PC-3 (cell line): ENCODE measurements at regions not wholly inside any gene's neighbourhood (a gene's known extent, or its start where the extent isn't known, plus 50 kb on each side); places are given as distances from the start of the nearest gene placed in this dataset.

Experiments used
- ATAC-seq: fragments of 200-7000 bp; cut with Tn5 transposase; 2 replicates; pipeline ENCODE4 v1.9.1; 2020; ENCODE audit warnings: mild to moderate bottlenecking, moderate library complexity
- BruUV-seq: library from RNA; stranded (reverse); fragments of 400-500 nt; replicated peaks from 2 replicates; lab custom pipeline; 2021; lab: Mats Ljungman, UMichigan
- CTCF ChIA-PET: fragments of 300-600 bp; sonication (Branson Sonifier 250); formaldehyde crosslinking; loops from one replicate; lab custom pipeline; 2022; ENCODE audit warnings: antibody characterized with exemption; lab: Charles Lee
- POLR2A ChIA-PET: fragments of 300-600 bp; sonication (Branson Sonifier 250); formaldehyde crosslinking; loops from one replicate; lab custom pipeline; 2022; ENCODE audit warnings: antibody characterized with exemption; ENCODE audit not compliant: unreplicated experiment; lab: Charles Lee
- DNase-seq: peaks from one replicate; pipeline ENCODE4 v3.0.0-alpha.2; 2015
- H2AFZ ChIP-seq: fragments of 300-600 bp; sonication (generic); 2 replicates; pipeline ENCODE4 v1.6.0; 2016; ENCODE audit warnings: antibody characterized with exemption, low read length
- H3F3A ChIP-seq: fragments of 300-600 bp; sonication (generic); one replicate; pipeline ENCODE4 v1.6.0; 2017; ENCODE audit warnings: antibody characterized with exemption, low read length, control low read depth, mild to moderate bottlenecking; ENCODE audit not compliant: unreplicated experiment
- H3K27ac ChIP-seq: fragments of 300-600 bp; sonication (generic); 2 replicates; pipeline ENCODE4 v1.5.1; 2016; ENCODE audit warnings: mild to moderate bottlenecking, low read length
- H3K27me3 ChIP-seq: fragments of 300-600 bp; sonication (generic); 2 replicates; pipeline ENCODE4 v1.6.1; 2016; ENCODE audit warnings: low read length, mixed read lengths
- H3K36me3 ChIP-seq: fragments of 300-600 bp; sonication (generic); 2 replicates; pipeline ENCODE4 v1.6.1; 2016; ENCODE audit warnings: low read depth, mixed run types, low read length, mixed read lengths
- H3K4me1 ChIP-seq: fragments of 300-600 bp; sonication (generic); 2 replicates; pipeline ENCODE4 v1.5.1; 2016; ENCODE audit warnings: low read length; ENCODE audit not compliant: insufficient read depth
- H3K4me2 ChIP-seq: fragments of 300-600 bp; sonication (generic); 2 replicates; pipeline ENCODE4 v1.6.0; 2016; ENCODE audit warnings: low read length
- H3K4me3 ChIP-seq: fragments of 300-600 bp; sonication (generic); 2 replicates; pipeline ENCODE4 v1.5.1; 2016; ENCODE audit warnings: mild to moderate bottlenecking, low read length, mixed read lengths
- H3K79me2 ChIP-seq: fragments of 300-600 bp; sonication (generic); 2 replicates; pipeline ENCODE4 v1.6.1; 2017; ENCODE audit warnings: low read length, mixed read lengths
- H3K9ac ChIP-seq: fragments of 300-600 bp; sonication (generic); 2 replicates; pipeline ENCODE4 v1.6.0; 2016; ENCODE audit warnings: mild to moderate bottlenecking, low read length
- H3K9me2 ChIP-seq: fragments of 300-600 bp; sonication (generic); replicated peaks from 2 replicates; pipeline ENCODE4 v1.6.1; 2016; ENCODE audit warnings: mixed run types, low read length, mixed read lengths
- H3K9me3 ChIP-seq: fragments of 300-600 bp; sonication (generic); 2 replicates; pipeline ENCODE4 v1.6.1; 2016; ENCODE audit warnings: low read length, mixed read lengths
- H4K20me1 ChIP-seq: fragments of 300-600 bp; sonication (generic); 2 replicates; pipeline ENCODE4 v1.6.1; 2016; ENCODE audit warnings: low read length, mixed read lengths
- EZH2 ChIP-seq: fragments of 300-600 bp; sonication (generic); IDR thresholded peaks from one replicate; pipeline ENCODE4 v1.6.1; 2017; ENCODE audit warnings: antibody characterized with exemption, mild to moderate bottlenecking, low read length; ENCODE audit not compliant: unreplicated experiment
- EZH2phosphoT487 ChIP-seq: fragments of 300-600 bp; sonication (generic); IDR thresholded peaks from 2 replicates; pipeline ENCODE4 v1.6.1; 2018; ENCODE audit warnings: mild to moderate bottlenecking, antibody characterized with exemption, low read length, borderline replicate concordance
- intact Hi-C: fragments of 100-400 bp; cut with micrococcal nuclease; formaldehyde crosslinking; loops from 2 replicates; pipeline ENCODE4 v1.9.0; 2023
- TF ChIP-seq, protein P1 (sequence below): fragments of 300-600 bp; sonication (generic); conservative IDR thresholded peaks from 2 replicates; pipeline ENCODE4 v1.5.1; 2017; ENCODE audit warnings: antibody characterized with exemption, low read depth, mild to moderate bottlenecking, low read length

- intact Hi-C loops = no loop called here
- no TSS peak for BruUV-seq
- ChIA-PET CTCF (no interaction called here), POLR2A (no interaction called here)
- Histone ChIP-seq H3K9me3 (no peaks in the 10 kb centered on the region), H3K27ac (no peak overlapping the region), H4K20me1 (no peaks in the 10 kb centered on the region), H3K4me1 (no peaks in the 10 kb centered on the region), H3F3A (no peaks in the 10 kb centered on the region), H3K4me2 (no peak overlapping the region), H3K9me2 (no peaks in the 10 kb centered on the region), H3K79me2 (no peaks in the 10 kb centered on the region), H2AFZ (no peak overlapping the region), H3K4me3 (no peak overlapping the region), H3K9ac (no peak overlapping the region), H3K27me3 (no peaks in the 10 kb centered on the region), H3K36me3 (no peaks in the 10 kb centered on the region)
- DNase-seq (no peak), ATAC-seq (no peak)
- TF ChIP-seq EZH2phosphoT487 (no peak), EZH2 (no peak)
- TF ChIP-seq, protein P1, sequence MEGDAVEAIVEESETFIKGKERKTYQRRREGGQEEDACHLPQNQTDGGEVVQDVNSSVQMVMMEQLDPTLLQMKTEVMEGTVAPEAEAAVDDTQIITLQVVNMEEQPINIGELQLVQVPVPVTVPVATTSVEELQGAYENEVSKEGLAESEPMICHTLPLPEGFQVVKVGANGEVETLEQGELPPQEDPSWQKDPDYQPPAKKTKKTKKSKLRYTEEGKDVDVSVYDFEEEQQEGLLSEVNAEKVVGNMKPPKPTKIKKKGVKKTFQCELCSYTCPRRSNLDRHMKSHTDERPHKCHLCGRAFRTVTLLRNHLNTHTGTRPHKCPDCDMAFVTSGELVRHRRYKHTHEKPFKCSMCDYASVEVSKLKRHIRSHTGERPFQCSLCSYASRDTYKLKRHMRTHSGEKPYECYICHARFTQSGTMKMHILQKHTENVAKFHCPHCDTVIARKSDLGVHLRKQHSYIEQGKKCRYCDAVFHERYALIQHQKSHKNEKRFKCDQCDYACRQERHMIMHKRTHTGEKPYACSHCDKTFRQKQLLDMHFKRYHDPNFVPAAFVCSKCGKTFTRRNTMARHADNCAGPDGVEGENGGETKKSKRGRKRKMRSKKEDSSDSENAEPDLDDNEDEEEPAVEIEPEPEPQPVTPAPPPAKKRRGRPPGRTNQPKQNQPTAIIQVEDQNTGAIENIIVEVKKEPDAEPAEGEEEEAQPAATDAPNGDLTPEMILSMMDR = no peak
Measured at GRCh38 chr3:19765954-19766353, 168.1 kb downstream of the EFHB start.

DNA sequence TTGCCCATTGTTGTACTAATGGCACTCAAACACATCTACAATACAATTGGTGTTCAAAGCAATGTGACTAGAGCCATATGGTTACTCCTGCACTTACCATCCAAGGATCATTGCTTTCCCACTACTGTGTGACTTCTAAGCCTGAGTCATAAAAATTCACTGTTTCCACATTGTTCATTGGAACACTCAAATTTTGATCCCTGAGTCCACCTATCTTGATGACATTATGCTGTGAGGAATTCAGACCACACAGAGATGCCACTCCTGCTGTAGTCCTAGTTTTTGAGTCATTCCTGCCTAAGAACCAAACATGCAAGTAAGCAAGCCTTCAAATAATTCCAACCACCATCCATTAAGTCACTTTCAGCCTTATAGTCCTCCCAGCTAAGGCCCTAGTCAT, 176.2 kb downstream of the EFHB start:
- ChIA-PET CTCF (no interaction called here), POLR2A (no interaction called here)
- H3K27ac ChIP-seq = no peak overlapping the region
- H2AFZ ChIP-seq = no peak overlapping the region
- H3K79me2 ChIP-seq = no peaks in the 10 kb centered on the region
- H3F3A ChIP-seq = no peaks in the 10 kb centered on the region
- no peak overlapping the region for H3K4me2 ChIP-seq
- intact Hi-C loops = no loop called here
- no peak overlapping the region for H3K4me3 ChIP-seq
- no TSS peak for BruUV-seq
- H3K27me3 ChIP-seq = no peaks in the 10 kb centered on the region
- H3K9me2 ChIP-seq = no peaks in the 10 kb centered on the region
- ATAC-seq = no peak
- no peaks in the 10 kb centered on the region for H3K36me3 ChIP-seq
- no peaks in the 10 kb centered on the region for H4K20me1 ChIP-seq
- no peaks in the 10 kb centered on the region for H3K9me3 ChIP-seq
- H3K9ac ChIP-seq = no peak overlapping the region
- no peaks in the 10 kb centered on the region for H3K4me1 ChIP-seq
- peak; percentile 4 for DNase-seq
- TF ChIP-seq, protein P1 = no peak

DNA sequence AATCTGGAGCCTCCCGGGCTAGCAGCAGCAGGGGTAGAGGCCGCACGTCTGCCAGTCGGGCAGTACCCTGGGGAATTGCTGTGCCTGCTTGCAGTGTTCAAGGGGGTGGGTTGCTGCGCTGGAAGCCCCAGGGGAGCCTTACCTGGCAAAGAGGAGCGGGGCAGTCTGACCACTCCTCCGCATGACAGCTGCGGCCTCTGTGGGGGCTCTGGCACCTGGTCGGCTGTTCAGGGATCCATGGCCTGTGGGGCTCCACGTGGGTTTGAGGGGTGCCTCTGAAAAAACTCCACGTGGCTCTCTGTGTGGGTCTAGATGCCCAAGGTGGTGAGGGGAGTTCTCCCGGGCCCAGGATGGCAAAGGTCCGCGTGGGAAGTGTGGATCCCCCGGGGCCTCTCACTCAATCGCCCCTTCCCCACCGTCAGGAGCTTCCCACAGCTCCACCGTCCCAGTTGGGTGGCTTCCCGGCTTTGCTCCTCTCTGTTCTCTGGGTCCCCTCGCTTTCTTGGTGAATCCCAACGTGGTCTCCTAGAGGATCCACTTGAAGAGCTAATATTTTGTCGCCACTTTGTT, 184.5 kb downstream of the EFHB start:
- BruUV-seq = no TSS peak
- H2AFZ ChIP-seq = no peak overlapping the region
- no peak for ATAC-seq

More for the DNA sequence above, 184.5 kb downstream of the EFHB start:
- no peaks in the 10 kb centered on the region for H3F3A ChIP-seq
- CTCF ChIA-PET = no interaction called here
- no peaks in the 10 kb centered on the region for H4K20me1 ChIP-seq
- no peak overlapping the region for H3K9ac ChIP-seq
- no peaks in the 10 kb centered on the region for H3K79me2 ChIP-seq
- no peak overlapping the region for H3K4me2 ChIP-seq
- H3K36me3 ChIP-seq = no peaks in the 10 kb centered on the region
- no peak overlapping the region for H3K4me3 ChIP-seq
- intact Hi-C loops = no loop called here
- DNase-seq = no peak
- no peaks in the 10 kb centered on the region for H3K4me1 ChIP-seq
- H3K27me3 ChIP-seq = peaks cover 6% of the 10 kb centered on the region; the same call in 1 of the 2 replicates
- POLR2A ChIA-PET = no interaction called here
- no peaks in the 10 kb centered on the region for H3K9me3 ChIP-seq
- no peak overlapping the region for H3K27ac ChIP-seq
- no peaks in the 10 kb centered on the region for H3K9me2 ChIP-seq
- TF ChIP-seq EZH2phosphoT487 (no peak), EZH2 (no peak)
- TF ChIP-seq, protein P1 = no peak
